Transverse colon (tissue), 4 donors: ENCODE measurements at regions not wholly inside any gene's neighbourhood (a gene's known extent, or its start where the extent isn't known, plus 50 kb on each side); places are given as distances from the start of the nearest gene placed in this dataset.

Experiments used
- EP300 ChIP-seq: sonication (generic); formaldehyde crosslinking; IDR thresholded peaks from one replicate; pipeline ENCODE4 v1.6.1; 2017; ENCODE audit warnings: antibody characterized with exemption, low read depth
- POLR2A ChIP-seq: fragments of 450-650 bp; IDR thresholded peaks from one replicate; pipeline ENCODE4 v1.6.1; 2016; ENCODE audit warnings: antibody characterized with exemption, mild to moderate bottlenecking, moderate library complexity
- POLR2AphosphoS5 ChIP-seq, 3 donors: sonication (generic); formaldehyde crosslinking; IDR thresholded peaks; one replicate each; pipeline ENCODE4 v1.6.1; 2016; ENCODE audit warnings: antibody characterized with exemption in 3 of 3
- TF ChIP-seq, protein P1 (sequence below), 5 experiments: fragments of 200-600 bp in 3 of 5; fragments of 450-650 bp in 2 of 5; sonication (generic) in 3 of 5; IDR thresholded peaks; 1 replicate in 2 of 5; 2 replicates in 3 of 5; pipeline ENCODE4 v1.5.1; 2016 to 2017; ENCODE audit warnings: antibody characterized with exemption in 5 of 5, inconsistent platforms in 3 of 5, mild to moderate bottlenecking in 2 of 5, moderate library complexity in 1 of 5

DNA sequence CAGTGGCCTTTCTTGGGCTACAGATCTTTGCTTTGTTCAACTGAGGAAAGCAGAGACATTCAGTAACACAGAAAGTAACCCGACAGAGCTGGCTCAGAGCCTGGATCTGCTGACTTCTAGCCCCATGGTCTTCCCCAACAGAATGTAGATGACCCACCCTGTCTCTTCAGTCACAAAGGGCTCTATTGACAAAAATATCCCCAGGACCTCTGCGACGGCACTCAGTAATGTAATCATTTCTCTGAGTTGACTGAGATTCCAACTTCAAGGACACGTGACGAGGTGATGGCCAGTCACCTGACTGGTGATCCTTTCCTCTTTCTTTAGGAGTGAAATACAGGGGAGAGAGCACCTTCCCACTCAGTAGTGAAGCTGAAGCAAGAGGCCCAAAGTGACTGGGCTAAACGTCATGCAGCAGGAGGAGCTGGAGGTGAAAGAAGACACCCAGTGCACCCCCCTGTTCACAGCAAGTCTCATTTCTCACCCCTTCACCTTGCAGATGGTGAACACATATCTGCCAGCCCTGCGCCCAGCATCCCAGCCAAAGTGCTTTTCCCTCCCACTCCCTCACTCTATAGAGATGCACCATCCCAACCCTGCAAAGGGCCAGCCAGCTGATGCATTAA is 179.2 kb upstream of the EGLN3 start:
- TF ChIP-seq, protein P1, sequence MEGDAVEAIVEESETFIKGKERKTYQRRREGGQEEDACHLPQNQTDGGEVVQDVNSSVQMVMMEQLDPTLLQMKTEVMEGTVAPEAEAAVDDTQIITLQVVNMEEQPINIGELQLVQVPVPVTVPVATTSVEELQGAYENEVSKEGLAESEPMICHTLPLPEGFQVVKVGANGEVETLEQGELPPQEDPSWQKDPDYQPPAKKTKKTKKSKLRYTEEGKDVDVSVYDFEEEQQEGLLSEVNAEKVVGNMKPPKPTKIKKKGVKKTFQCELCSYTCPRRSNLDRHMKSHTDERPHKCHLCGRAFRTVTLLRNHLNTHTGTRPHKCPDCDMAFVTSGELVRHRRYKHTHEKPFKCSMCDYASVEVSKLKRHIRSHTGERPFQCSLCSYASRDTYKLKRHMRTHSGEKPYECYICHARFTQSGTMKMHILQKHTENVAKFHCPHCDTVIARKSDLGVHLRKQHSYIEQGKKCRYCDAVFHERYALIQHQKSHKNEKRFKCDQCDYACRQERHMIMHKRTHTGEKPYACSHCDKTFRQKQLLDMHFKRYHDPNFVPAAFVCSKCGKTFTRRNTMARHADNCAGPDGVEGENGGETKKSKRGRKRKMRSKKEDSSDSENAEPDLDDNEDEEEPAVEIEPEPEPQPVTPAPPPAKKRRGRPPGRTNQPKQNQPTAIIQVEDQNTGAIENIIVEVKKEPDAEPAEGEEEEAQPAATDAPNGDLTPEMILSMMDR (IDR thresholded peaks at IDR 0.05): no peak
- no peak for TF ChIP-seq POLR2A
- TF ChIP-seq EP300: no peak
- no peak for TF ChIP-seq POLR2AphosphoS5 (IDR thresholded peaks at IDR 0.05)
